Esophagus muscularis mucosa (tissue), 4 donors: ENCODE measurements at regions not wholly inside any gene's neighbourhood (a gene's known extent, or its start where the extent isn't known, plus 50 kb on each side); places are given as distances from the start of the nearest gene placed in this dataset.
"Not testable (repeated sequence)": the region's sequence is repeated elsewhere in the genome, so short reads cannot be mapped to it uniquely, and the experiment has no call there.

Experiments
- DNase-seq: peaks from one replicate; pipeline ENCODE4 v3.0.0-alpha.2; 2017; ENCODE audit errors: extremely low spot score
- H3K27ac ChIP-seq, 4 donors: fragments of 200-600 bp; sonication (generic); replicated peaks in 1 of 4; 1 replicate in 3 of 4; 2 replicates in 1 of 4; pipeline ENCODE4 v1.5.1; 2016 to 2019; ENCODE audit warnings: mild to moderate bottlenecking in 1 of 4
- H3K27me3 ChIP-seq, 4 donors: fragments of 200-600 bp; sonication (generic); one replicate each; pipeline versions ENCODE4 v1.5.1 to v1.6.0; 2016 to 2019
- H3K36me3 ChIP-seq, 4 donors: fragments of 200-600 bp; sonication (generic); one replicate each; pipeline ENCODE4 v1.5.1; 2016 to 2019
- H3K4me1 ChIP-seq, 4 donors: fragments of 200-600 bp; sonication (generic); one replicate each; pipeline ENCODE4 v1.5.1; 2016 to 2019
- H3K4me3 ChIP-seq, 4 donors: fragments of 200-600 bp; sonication (generic); 1 replicate in 2 of 4; 2 replicates in 2 of 4; pipeline ENCODE4 v1.5.1; 2016 to 2019; ENCODE audit warnings: mild to moderate bottlenecking in 4 of 4, moderate library complexity in 1 of 4
- H3K9me3 ChIP-seq, 4 donors: fragments of 200-600 bp; sonication (generic); 1 replicate in 3 of 4; 2 replicates in 1 of 4; pipeline ENCODE4 v1.5.1; 2016 to 2019
- EP300 ChIP-seq: sonication (generic); formaldehyde crosslinking; IDR thresholded peaks from one replicate; pipeline ENCODE4 v1.6.1; 2017; ENCODE audit warnings: antibody characterized with exemption
- POLR2A ChIP-seq: fragments of 450-650 bp; IDR thresholded peaks from one replicate; pipeline ENCODE4 v1.6.1; 2017; ENCODE audit warnings: antibody characterized with exemption, moderate library complexity, mild to moderate bottlenecking, low read depth
- POLR2AphosphoS5 ChIP-seq, 2 donors: sonication (generic); formaldehyde crosslinking; IDR thresholded peaks; one replicate each; pipeline ENCODE4 v1.6.1; 2017; ENCODE audit warnings: antibody characterized with exemption in 2 of 2
- WGBS: methylation state at CpG from one replicate; pipeline ENCODE4 v1.1.5; 2018; 5-methylcytosine and 5-hydroxymethylcytosine counted together
- intact Hi-C: fragments of 100-400 bp; cut with DNase I; formaldehyde crosslinking; loops from one replicate; pipeline ENCODE4 v1.15.1; 2023
- TF ChIP-seq, protein P1 (sequence below), 3 experiments: fragments of 200-600 bp in 2 of 3; fragments of 450-650 bp in 1 of 3; sonication (generic) in 2 of 3; IDR thresholded peaks; one replicate each; pipeline ENCODE4 v1.5.1; 2017 to 2019; ENCODE audit warnings: antibody characterized with exemption in 3 of 3, mild to moderate bottlenecking in 2 of 3, moderate library complexity in 1 of 3

DNA sequence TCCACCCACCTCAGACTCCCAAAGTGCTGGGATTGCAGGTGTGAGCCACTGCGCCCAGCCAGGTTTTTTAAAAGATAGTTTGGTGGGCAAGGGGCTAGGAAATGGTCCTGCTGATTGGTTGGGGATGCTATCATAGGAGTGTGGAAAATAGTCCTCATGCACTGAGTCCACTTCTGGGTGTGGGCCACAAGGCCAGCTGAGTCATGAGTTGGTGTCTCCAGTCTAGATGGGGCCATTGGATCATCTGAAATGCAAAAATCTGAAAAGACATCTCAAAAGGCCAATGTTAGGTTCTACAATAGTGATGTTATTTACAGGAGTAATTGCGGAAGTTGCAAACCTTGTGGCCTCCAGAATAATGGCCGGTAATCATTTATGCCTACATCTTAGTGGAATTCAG, 221.1 kb downstream of the ZNF674 start:
- DNase-seq: no peak
- WGBS: 67% methylated on average over 3 of the region's 3 CpGs
- Histone ChIP-seq H3K27me3 (no peaks in the 10 kb centered on the region), H3K36me3 (no peaks in the 10 kb centered on the region), H3K27ac (no peak overlapping the region), H3K4me1 (peaks cover 0 to 15% (median 11%) of the 10 kb centered on the region in 4 donors), H3K4me3 (no peak overlapping the region), H3K9me3 (no peaks in the 10 kb centered on the region)
- TF ChIP-seq POLR2AphosphoS5 (IDR thresholded peaks at IDR 0.05): no peak
- TF ChIP-seq, protein P1, sequence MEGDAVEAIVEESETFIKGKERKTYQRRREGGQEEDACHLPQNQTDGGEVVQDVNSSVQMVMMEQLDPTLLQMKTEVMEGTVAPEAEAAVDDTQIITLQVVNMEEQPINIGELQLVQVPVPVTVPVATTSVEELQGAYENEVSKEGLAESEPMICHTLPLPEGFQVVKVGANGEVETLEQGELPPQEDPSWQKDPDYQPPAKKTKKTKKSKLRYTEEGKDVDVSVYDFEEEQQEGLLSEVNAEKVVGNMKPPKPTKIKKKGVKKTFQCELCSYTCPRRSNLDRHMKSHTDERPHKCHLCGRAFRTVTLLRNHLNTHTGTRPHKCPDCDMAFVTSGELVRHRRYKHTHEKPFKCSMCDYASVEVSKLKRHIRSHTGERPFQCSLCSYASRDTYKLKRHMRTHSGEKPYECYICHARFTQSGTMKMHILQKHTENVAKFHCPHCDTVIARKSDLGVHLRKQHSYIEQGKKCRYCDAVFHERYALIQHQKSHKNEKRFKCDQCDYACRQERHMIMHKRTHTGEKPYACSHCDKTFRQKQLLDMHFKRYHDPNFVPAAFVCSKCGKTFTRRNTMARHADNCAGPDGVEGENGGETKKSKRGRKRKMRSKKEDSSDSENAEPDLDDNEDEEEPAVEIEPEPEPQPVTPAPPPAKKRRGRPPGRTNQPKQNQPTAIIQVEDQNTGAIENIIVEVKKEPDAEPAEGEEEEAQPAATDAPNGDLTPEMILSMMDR (IDR thresholded peaks at IDR 0.05): no peak
- TF ChIP-seq EP300: no peak
- TF ChIP-seq POLR2A: no peak
- intact Hi-C loops: no loop called here

DNA sequence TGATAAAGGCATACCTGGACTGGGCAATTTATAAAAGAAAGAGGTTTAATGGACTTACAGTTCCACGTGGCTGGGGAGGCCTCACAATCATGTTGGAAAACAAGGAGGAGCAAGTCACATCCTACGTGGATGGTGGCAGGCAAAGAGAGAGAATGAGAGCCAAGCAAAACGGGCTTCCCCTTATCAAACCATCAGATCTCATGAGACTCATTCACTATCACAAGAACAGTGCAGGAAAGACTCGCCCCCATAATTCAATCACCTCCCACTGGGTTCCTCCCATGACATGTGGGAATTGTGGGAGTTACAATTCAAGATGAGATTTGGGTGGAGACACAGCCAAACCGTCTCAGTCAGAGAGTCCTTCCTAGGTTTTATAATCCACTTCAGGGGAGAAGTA, 222.3 kb downstream of the ZNF674 start:
- H3K36me3 ChIP-seq, intact Hi-C loops, H3K4me3 ChIP-seq, DNase-seq, H3K27ac ChIP-seq, H3K9me3 ChIP-seq, H3K27me3 ChIP-seq: not testable (repeated sequence)
- H3K4me1 ChIP-seq: peaks cover 0 to 15% (median 11%) of the 10 kb centered on the region in 4 donors
- WGBS: 65% methylated on average over 5 of the region's 5 CpGs

DNA sequence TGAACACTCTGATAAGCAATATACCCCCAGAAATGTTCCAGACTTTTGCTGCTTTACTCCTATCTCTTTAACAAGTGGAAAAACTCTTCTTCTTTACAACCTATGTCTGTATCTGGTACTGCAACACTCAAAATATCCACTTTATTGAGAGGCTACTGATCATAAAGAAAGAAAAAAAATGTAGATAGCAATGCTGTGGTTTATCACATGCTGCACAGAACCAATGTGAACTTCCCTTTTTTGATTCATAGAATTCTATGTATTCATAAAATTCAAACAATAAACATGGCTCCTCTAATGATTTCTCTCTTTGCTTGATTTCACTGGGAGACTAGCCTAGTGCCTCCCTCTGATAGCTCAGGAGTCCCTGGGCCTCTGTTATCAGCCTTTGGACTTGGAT, 223.5 kb downstream of the ZNF674 start:
- peaks cover 0 to 15% (median 7%) of the 10 kb centered on the region in 4 donors for H3K4me1 ChIP-seq
- TF ChIP-seq, protein P1 (IDR thresholded peaks at IDR 0.05): no peak
- TF ChIP-seq EP300: no peak
- no peak for TF ChIP-seq POLR2A
- TF ChIP-seq POLR2AphosphoS5 (IDR thresholded peaks at IDR 0.05): no peak
- intact Hi-C loops: no loop called here

DNA sequence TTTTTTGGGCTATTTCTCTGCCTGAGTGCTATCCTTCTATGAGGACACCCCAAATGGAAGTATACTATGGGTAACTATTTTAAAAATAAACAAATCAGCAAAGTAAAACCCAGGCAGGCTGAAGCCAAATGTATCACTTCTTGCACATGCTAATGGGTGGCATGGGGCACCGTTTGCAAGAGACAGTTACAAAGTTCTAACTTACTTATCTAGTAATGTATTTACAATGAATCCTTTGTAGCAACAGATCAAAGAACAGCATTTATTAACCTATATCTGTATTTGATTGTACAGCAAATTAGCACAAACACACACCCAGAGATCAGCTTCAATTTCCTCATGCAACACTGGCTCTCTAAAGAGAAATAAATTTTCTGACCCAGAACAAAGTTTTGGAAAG, 225.5 kb downstream of the ZNF674 start:
- Histone ChIP-seq H3K27ac (no peak overlapping the region), H3K9me3 (no peaks in the 10 kb centered on the region), H3K36me3 (no peaks in the 10 kb centered on the region), H3K4me3 (no peak overlapping the region), H3K27me3 (no peaks in the 10 kb centered on the region), H3K4me1 (no peaks in the 10 kb centered on the region)
- DNase-seq: no peak
- no peak for TF ChIP-seq POLR2A
- no peak for TF ChIP-seq EP300
- TF ChIP-seq POLR2AphosphoS5 (IDR thresholded peaks at IDR 0.05): no peak
- TF ChIP-seq, protein P1 (IDR thresholded peaks at IDR 0.05): no peak
- WGBS: 43% methylated on average over 1 of the region's 1 CpG
- intact Hi-C loops: no loop called here

More for the DNA sequence above, 223.5 kb downstream of the ZNF674 start:
- no peak for DNase-seq
- H3K9me3 ChIP-seq: no peaks in the 10 kb centered on the region
- H3K36me3 ChIP-seq: no peaks in the 10 kb centered on the region
- no peak overlapping the region for H3K27ac ChIP-seq
- no peaks in the 10 kb centered on the region for H3K27me3 ChIP-seq
- no peak overlapping the region for H3K4me3 ChIP-seq

DNA sequence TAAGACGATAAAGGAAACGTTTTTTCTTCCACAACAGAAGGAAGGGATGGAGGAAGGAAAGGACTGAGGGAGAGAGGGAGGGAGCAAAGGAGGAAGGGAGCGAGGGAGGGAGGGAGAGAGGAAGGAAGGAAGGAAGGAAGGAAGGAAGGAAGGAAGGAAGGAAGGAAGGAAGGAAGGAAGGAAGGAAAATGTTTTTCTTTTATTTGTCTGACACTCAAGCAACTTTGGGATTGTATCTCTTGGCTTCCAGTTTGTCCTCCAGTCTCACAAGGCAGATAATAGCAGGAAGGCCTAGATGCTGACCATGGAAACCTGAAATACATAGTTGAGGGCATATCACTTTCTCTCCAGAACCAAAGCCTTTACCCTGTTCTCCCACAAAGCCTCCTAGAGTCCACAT, 226.7 kb downstream of the ZNF674 start:
- 53% methylated on average over 3 of the region's 3 CpGs for WGBS

More for the DNA sequence above, 226.7 kb downstream of the ZNF674 start:
- intact Hi-C loops: no loop called here
- no peaks in the 10 kb centered on the region for H3K9me3 ChIP-seq
- no peaks in the 10 kb centered on the region for H3K4me1 ChIP-seq
- TF ChIP-seq, protein P1 (IDR thresholded peaks at IDR 0.05): no peak
- H3K27me3 ChIP-seq: no peaks in the 10 kb centered on the region
- no peaks in the 10 kb centered on the region for H3K36me3 ChIP-seq
- DNase-seq: no peak
- H3K4me3 ChIP-seq: no peak overlapping the region
- H3K27ac ChIP-seq: no peak overlapping the region
